ENCODE measurements at regions not wholly inside any gene's neighbourhood (a gene's known extent, or its start where the extent isn't known, plus 50 kb on each side); places are given as distances from the start of the nearest gene placed in this dataset.

DNA sequence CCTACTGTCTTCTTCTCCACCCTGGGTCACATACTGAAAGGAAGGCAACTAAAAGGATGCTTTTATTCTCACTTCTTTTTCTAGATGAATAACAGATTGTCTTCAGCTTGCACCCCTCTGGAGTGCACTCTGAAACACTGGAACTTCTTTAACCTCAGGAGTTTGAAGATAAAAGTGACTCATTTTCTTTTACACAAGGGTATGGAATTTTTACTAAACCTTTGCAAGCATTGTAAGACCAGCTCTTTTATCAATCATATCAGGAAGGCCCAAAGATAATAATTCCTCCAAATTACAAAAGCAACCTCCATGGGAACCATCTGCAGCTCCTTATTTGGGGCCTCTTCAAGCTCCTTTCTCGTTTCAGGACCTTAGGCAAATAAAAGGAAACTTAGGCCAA, 193.5 kb upstream of the KIF2B start:
- Histone ChIP-seq H3K4me1 (ENCODE audit: insufficient read depth, low read length) (no peaks in the 10 kb centered on the region), H3K27me3 (ENCODE audit: control insufficient read depth in 1 of 2, insufficient read depth in 2 of 2, low read length in 2 of 2) (no peaks in the 10 kb centered on the region), H3K36me3 (ENCODE audit: insufficient read depth, low read length) (no peaks in the 10 kb centered on the region), H3K4me3 (ENCODE audit: low read length) (no peak overlapping the region), H3K27ac (ENCODE audit: low read depth in 1 of 2, low read length in 2 of 2) (no peak overlapping the region), H3K9me3 (ENCODE audit: control insufficient read depth in 1 of 2, insufficient read depth in 1 of 2, low read length in 2 of 2) (no peaks in the 10 kb centered on the region)
- intact Hi-C loops (cut with DNase I, micrococcal nuclease), result loop anchor here in 1 of 2 experiments (10.0 kb wide), 1 partner anchor 54 kb away; no protein-coding TSS in a partner anchor
- CTCF ChIA-PET, result no interaction called here
- no peaks in the 10 kb centered on the region for H3K27me3 Mint-ChIP-seq
- no peaks in the 10 kb centered on the region for H3K36me3 Mint-ChIP-seq (ENCODE audit: low read depth)
- H3K9me3 Mint-ChIP-seq, result peaks cover 6% of the 10 kb centered on the region
- POLR2A ChIA-PET, result no interaction called here
- ATAC-seq (ENCODE audit: poor library complexity), result no peak
- no peak for TF ChIP-seq CTCF (IDR thresholded peaks at IDR 0.05)
- H3K27ac Mint-ChIP-seq, result no peak overlapping the region
- no peaks in the 10 kb centered on the region for H3K4me1 Mint-ChIP-seq (ENCODE audit: low read depth)
- DNase-seq, result no peak
- no peak overlapping the region for H3K4me3 Mint-ChIP-seq

GRCh38 chr17:53628011-53628410, 194.7 kb upstream of the KIF2B start:
- ChIA-PET POLR2A (no interaction called here), CTCF (no interaction called here)
- H3K27me3 ChIP-seq (ENCODE audit: control insufficient read depth in 1 of 2, insufficient read depth in 2 of 2, low read length in 2 of 2), result no peaks in the 10 kb centered on the region
- H3K27ac ChIP-seq (ENCODE audit: low read depth in 1 of 2, low read length in 2 of 2), result no peak overlapping the region
- Mint-ChIP-seq H3K27me3 (no peaks in the 10 kb centered on the region), H3K4me3 (no peak overlapping the region), H3K9me3 (peaks cover 3% of the 10 kb centered on the region), H3K4me1 (ENCODE audit: low read depth) (no peaks in the 10 kb centered on the region), H3K36me3 (ENCODE audit: low read depth) (no peaks in the 10 kb centered on the region), H3K27ac (no peak overlapping the region)
- no peak overlapping the region for H3K4me3 ChIP-seq (ENCODE audit: low read length)
- H3K36me3 ChIP-seq (ENCODE audit: insufficient read depth, low read length), result no peaks in the 10 kb centered on the region
- no peak for ATAC-seq (ENCODE audit: poor library complexity)
- no peaks in the 10 kb centered on the region for H3K4me1 ChIP-seq (ENCODE audit: insufficient read depth, low read length)
- intact Hi-C loops (cut with DNase I, micrococcal nuclease), result loop anchor here in 1 of 2 experiments (10.0 kb wide), 1 partner anchor 53 kb away; no protein-coding TSS in a partner anchor
- H3K9me3 ChIP-seq (ENCODE audit: control insufficient read depth in 1 of 2, insufficient read depth in 1 of 2, low read length in 2 of 2), result no peaks in the 10 kb centered on the region
- TF ChIP-seq CTCF (IDR thresholded peaks at IDR 0.05), result no peak
- DNase-seq, result no peak

DNA sequence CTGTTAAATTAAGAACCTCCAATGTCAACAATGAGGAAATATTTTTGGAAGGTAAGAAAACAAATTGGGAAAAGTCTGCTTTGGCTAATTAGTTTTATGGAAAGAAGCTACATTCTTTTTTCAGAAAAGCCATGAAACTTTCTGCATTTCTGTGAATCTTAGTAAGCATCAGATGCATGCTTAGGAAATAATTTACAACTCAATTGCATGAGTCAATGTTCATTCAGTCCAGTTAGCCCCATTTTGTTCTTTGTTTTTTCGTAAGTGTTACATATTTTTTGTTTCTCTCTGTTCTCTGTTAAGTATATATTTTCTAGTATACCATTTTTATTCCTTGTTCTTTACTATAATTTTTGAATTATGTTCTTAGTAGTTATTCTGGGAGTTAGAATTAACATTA, 195.2 kb upstream of the KIF2B start:
- no peaks in the 10 kb centered on the region for H3K4me1 Mint-ChIP-seq (ENCODE audit: low read depth)
- Histone ChIP-seq H3K9me3 (ENCODE audit: control insufficient read depth in 1 of 2, insufficient read depth in 1 of 2, low read length in 2 of 2) (no peaks in the 10 kb centered on the region), H3K27me3 (ENCODE audit: control insufficient read depth in 1 of 2, insufficient read depth in 2 of 2, low read length in 2 of 2) (no peaks in the 10 kb centered on the region), H3K4me1 (ENCODE audit: insufficient read depth, low read length) (no peaks in the 10 kb centered on the region), H3K4me3 (ENCODE audit: low read length) (no peak overlapping the region), H3K27ac (ENCODE audit: low read depth in 1 of 2, low read length in 2 of 2) (no peak overlapping the region), H3K36me3 (ENCODE audit: insufficient read depth, low read length) (no peaks in the 10 kb centered on the region)
- POLR2A ChIA-PET, result no interaction called here
- no peak overlapping the region for H3K27ac Mint-ChIP-seq
- ATAC-seq (ENCODE audit: poor library complexity) (no peak), DNase-seq (no peak)
- CTCF ChIA-PET, result no interaction called here
- H3K9me3 Mint-ChIP-seq, result peaks cover 3% of the 10 kb centered on the region
- intact Hi-C loops (cut with DNase I, micrococcal nuclease), result loop anchor here in 1 of 2 experiments (10.0 kb wide), 1 partner anchor 53 kb away; no protein-coding TSS in a partner anchor
- H3K27me3 Mint-ChIP-seq, result no peaks in the 10 kb centered on the region
- no peaks in the 10 kb centered on the region for H3K36me3 Mint-ChIP-seq (ENCODE audit: low read depth)
- TF ChIP-seq CTCF (IDR thresholded peaks at IDR 0.05), result no peak
- no peak overlapping the region for H3K4me3 Mint-ChIP-seq
